ENCODE measurements at regions not wholly inside any gene's neighbourhood (a gene's known extent, or its start where the extent isn't known, plus 50 kb on each side); places are given as distances from the start of the nearest gene placed in this dataset.

DNA sequence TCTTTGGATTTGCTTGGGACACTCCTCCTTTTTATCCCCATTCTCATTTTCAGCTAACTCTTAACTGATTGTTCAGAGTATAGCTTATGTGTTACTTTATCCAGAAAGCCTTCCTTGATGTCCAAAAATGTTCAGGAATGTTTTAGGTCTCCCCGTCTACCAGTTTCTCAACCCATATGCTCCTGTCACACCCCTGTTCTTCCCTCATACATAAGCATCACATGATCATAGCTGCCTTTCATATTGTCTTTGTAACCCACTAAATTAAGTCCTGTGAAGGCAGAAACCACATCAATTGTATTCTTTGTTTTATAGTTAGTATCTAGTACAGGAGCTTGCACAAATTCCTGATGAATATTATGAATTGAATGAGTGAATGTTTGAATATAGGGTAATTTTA lies 321.9 kb upstream of the ACTBL2 start (continued):
- TF ChIP-seq, protein P1, sequence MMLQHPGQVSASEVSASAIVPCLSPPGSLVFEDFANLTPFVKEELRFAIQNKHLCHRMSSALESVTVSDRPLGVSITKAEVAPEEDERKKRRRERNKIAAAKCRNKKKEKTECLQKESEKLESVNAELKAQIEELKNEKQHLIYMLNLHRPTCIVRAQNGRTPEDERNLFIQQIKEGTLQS (IDR thresholded peaks at IDR 0.05; ENCODE audit: insufficient read depth, low read depth, low read length), result no peak
- no peak for TF ChIP-seq NRF1 (IDR thresholded peaks at IDR 0.05; ENCODE audit: low read depth, low read length)
- no peak for TF ChIP-seq EZH2 (IDR thresholded peaks at IDR 0.05; ENCODE audit: low read depth, low read length, severe bottlenecking)

Data from H1 (cell line).